Endothelial cell (in vitro differentiated cells): ENCODE measurements at regions not wholly inside any gene's neighbourhood (a gene's known extent, or its start where the extent isn't known, plus 50 kb on each side); places are given as distances from the start of the nearest gene placed in this dataset.

ENCODE experiments used
- DNase-seq: peaks from one replicate; pipeline ENCODE4 v3.0.0; 2021; ENCODE audit warnings: low spot score
- H3K27ac Mint-ChIP-seq: one replicate; pipeline ENCODE4 v1.8.0; 2021; ENCODE audit warnings: mixed read lengths, inconsistent platforms; ENCODE audit not compliant: unreplicated experiment
- H3K27me3 Mint-ChIP-seq: one replicate; pipeline ENCODE4 v1.8.0; 2021; ENCODE audit warnings: mild to moderate bottlenecking, moderate library complexity, mixed read lengths, inconsistent platforms; ENCODE audit not compliant: unreplicated experiment
- H3K36me3 Mint-ChIP-seq: one replicate; pipeline ENCODE4 v1.8.0; 2021; ENCODE audit warnings: mild to moderate bottlenecking, low read depth, mixed read lengths, inconsistent platforms; ENCODE audit not compliant: unreplicated experiment
- H3K4me1 Mint-ChIP-seq: one replicate; pipeline ENCODE4 v1.8.0; 2021; ENCODE audit warnings: mild to moderate bottlenecking, mixed read lengths, inconsistent platforms; ENCODE audit not compliant: unreplicated experiment
- H3K4me3 Mint-ChIP-seq: one replicate; pipeline ENCODE4 v1.8.0; 2021; ENCODE audit warnings: mild to moderate bottlenecking, mixed read lengths, inconsistent platforms; ENCODE audit not compliant: unreplicated experiment
- H3K9me3 Mint-ChIP-seq: one replicate; pipeline ENCODE4 v1.8.0; 2021; ENCODE audit warnings: mixed read lengths, inconsistent platforms; ENCODE audit not compliant: unreplicated experiment
- TF ChIP-seq, protein P1 (sequence below): fragments of 200-600 bp; sonication (generic); IDR thresholded peaks from one replicate; pipeline ENCODE4 v1.5.0; 2021; ENCODE audit warnings: antibody characterized with exemption; ENCODE audit not compliant: unreplicated experiment

DNA sequence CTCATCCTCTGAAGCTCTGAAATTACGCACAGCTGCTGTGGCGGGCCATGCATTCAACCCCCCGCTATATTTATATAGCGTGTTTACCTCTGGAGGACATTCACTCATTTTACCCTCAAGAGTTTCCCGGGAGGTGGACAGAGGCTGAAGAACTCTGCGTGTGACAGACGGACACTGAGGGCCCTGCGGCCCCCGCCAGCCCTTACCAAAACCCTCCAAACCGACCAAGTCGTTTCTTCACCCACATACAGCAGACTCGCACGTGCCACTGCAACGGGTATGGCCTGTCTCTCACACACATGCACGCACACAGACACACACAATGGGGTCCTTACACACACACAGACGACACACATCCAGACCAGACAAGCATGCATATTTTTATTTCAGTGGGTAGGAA, 216.4 kb upstream of the FOXF1 start:
- Mint-ChIP-seq H3K27me3 (peaks cover 13% of the 10 kb centered on the region), H3K9me3 (no peaks in the 10 kb centered on the region), H3K4me3 (no peak overlapping the region), H3K36me3 (no peaks in the 10 kb centered on the region), H3K4me1 (peaks cover 1% of the 10 kb centered on the region), H3K27ac (no peak overlapping the region)
- TF ChIP-seq, protein P1, sequence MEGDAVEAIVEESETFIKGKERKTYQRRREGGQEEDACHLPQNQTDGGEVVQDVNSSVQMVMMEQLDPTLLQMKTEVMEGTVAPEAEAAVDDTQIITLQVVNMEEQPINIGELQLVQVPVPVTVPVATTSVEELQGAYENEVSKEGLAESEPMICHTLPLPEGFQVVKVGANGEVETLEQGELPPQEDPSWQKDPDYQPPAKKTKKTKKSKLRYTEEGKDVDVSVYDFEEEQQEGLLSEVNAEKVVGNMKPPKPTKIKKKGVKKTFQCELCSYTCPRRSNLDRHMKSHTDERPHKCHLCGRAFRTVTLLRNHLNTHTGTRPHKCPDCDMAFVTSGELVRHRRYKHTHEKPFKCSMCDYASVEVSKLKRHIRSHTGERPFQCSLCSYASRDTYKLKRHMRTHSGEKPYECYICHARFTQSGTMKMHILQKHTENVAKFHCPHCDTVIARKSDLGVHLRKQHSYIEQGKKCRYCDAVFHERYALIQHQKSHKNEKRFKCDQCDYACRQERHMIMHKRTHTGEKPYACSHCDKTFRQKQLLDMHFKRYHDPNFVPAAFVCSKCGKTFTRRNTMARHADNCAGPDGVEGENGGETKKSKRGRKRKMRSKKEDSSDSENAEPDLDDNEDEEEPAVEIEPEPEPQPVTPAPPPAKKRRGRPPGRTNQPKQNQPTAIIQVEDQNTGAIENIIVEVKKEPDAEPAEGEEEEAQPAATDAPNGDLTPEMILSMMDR: no peak
- DNase-seq: no peak

DNA sequence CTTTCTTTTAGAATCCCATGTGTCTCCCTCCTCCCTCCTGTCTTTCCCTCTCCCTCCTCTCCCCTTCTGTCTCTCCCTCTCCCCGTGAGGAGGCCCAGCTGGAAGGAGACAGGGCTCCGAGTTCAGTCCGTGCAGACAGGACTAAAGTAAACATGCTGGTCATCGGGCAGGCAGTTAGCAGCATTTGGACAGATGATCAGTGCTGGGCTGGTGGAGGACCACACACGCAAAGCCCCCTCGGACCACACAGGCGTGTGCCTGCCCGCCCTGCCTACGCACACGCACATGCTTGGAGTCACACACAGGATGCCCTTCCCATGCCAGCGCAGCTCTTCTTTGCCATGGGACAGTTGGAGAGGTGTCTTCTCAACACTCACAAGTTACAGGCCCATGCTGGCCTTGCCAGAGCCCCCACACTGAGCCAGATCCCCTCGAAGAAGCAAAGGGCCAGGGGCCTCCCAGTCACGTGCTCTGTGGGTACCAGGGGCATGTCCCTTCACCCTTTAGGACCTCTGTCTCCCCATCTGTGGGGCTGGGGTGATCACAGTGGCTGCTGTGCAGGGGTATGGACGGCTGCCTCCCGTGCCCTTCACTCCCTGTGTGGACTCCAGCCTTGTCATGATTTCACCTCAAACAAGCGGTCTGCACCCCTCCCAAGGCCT, 215.7 kb upstream of the FOXF1 start:
- no peak overlapping the region for H3K4me3 Mint-ChIP-seq
- H3K27ac Mint-ChIP-seq: no peak overlapping the region
- no peaks in the 10 kb centered on the region for H3K9me3 Mint-ChIP-seq
- H3K4me1 Mint-ChIP-seq: no peaks in the 10 kb centered on the region
- H3K36me3 Mint-ChIP-seq: no peaks in the 10 kb centered on the region
- DNase-seq: no peak
- TF ChIP-seq, protein P1: no peak
- peaks cover 7% of the 10 kb centered on the region for H3K27me3 Mint-ChIP-seq

DNA sequence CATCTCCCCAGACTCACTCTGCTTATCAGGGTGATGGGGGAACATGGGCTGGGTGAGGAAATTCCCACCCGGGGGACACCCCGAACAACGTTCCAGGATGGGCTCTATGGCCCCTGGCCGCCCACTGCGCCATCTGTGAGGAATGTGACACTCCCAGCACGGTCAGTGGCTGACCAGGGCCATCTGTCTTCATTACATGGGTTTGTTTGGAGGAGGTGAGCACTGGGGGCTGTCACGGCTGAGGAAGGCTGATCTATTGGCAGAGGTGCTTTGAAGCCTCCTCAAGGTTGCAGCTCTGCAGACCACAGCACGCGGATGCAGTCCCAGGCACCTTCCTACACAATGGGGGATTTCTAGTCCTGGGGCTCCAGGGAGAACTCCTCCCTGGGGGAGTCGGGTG, 214.1 kb upstream of the FOXF1 start:
- H3K36me3 Mint-ChIP-seq: no peaks in the 10 kb centered on the region
- TF ChIP-seq, protein P1: no peak
- peaks cover 9% of the 10 kb centered on the region for H3K4me1 Mint-ChIP-seq
- DNase-seq: no peak
- H3K9me3 Mint-ChIP-seq: no peaks in the 10 kb centered on the region
- H3K4me3 Mint-ChIP-seq: no peak overlapping the region
- peaks cover 3% of the 10 kb centered on the region for H3K27me3 Mint-ChIP-seq
- no peak overlapping the region for H3K27ac Mint-ChIP-seq

DNA sequence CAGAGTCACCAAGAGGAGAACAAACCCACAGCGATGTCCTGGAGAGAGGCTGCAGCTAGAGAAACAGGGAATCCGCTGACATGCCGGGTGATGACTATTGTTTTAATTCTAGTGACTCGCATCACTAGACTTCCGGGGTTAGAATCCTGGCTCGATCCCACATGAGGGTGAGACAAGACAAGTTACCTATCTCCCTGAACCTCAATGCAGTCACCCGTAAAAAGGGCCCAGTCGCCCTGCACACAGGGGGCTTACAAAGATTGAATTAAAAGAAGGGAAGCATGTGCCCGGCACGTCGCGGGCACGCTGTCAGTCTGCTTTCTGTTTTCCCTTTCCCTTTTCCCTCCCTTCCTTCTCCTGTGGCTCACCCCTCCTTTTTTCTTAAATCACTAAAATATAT, 212.9 kb upstream of the FOXF1 start:
- Mint-ChIP-seq H3K27me3 (peaks cover 3% of the 10 kb centered on the region), H3K36me3 (no peaks in the 10 kb centered on the region), H3K4me1 (peaks cover 15% of the 10 kb centered on the region), H3K9me3 (no peaks in the 10 kb centered on the region), H3K4me3 (no peak overlapping the region), H3K27ac (no peak overlapping the region)
- TF ChIP-seq, protein P1: no peak
- no peak for DNase-seq

DNA sequence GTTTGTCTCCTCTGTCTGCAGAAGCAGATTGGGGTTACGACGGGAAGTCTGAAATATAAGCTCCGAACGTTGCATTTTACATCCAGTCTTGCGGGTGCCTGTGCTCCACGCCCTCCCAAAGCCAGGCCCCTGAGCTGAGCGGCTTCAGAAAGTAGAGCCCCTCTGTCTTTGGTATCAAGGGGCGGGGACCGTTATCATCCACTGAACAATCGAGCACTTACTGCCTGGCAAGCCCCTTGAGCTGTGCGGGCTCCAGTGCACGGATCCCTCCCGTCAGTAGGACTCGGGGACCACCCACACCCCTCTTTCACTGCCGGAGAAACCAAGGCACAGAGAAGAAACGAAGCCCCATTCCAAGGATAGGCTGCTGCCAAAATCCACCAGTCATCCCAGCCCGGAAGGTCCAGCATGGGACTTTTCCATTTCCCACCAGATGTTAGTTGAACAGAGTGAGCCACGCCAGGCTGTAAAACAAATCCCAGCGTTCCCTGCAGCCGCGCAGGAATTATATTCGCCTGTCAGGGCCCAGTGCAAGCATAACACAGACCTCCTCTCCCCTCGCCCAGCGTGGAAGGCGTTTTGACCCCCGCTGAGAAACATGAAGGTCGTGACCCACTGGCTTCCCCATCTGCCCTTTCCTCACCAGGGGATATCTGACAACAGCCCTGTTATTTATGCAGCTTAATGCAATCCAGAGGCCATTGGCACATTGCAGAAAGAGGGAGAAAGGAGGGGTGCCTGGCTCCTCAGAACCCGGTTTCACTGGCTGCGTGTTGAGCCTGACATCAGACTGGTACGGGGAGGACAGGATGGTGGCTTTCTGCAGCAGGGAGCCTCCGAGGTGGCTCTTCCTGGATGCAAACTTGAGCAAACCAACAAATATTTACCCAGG, 212.2 kb upstream of the FOXF1 start:
- TF ChIP-seq, protein P1: no peak
- Mint-ChIP-seq H3K36me3 (no peaks in the 10 kb centered on the region), H3K4me3 (no peak overlapping the region), H3K4me1 (peaks cover 15% of the 10 kb centered on the region), H3K27ac (no peak overlapping the region), H3K27me3 (peaks cover 3% of the 10 kb centered on the region), H3K9me3 (no peaks in the 10 kb centered on the region)
- DNase-seq: no peak
